ENCODE measurements at regions not wholly inside any gene's neighbourhood (a gene's known extent, or its start where the extent isn't known, plus 50 kb on each side); places are given as distances from the start of the nearest gene placed in this dataset.

DNA sequence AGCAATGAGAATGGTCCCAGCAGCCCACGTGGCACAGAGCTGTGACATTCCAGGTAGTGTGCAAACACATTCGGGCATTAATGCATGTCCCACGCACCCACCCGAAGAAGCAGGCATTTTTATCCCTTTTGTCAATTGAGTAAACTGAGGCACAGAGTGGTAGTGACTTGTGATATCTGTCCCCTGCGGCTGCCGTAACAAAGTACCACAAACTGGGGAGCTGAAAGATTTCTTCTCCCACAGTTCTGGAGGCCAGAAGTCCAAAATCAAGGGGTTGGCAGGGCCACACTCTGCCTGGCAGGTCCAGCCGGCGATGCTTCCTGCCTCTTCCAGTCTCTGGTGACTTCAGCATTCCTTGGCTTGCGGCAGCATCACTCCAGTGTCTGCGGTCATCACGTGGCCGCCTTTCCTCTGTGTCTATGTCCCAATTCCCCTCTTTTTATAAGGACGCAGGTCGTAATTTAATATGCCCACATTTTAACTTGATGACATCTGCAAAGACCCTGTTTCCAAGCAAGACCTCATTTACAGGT is 221.9 kb upstream of the GSE1 start:
- TF ChIP-seq EP300 (IDR thresholded peaks at IDR 0.05): no peak
- no peak for TF ChIP-seq POLR2AphosphoS5 (IDR thresholded peaks at IDR 0.05)
- no peak for TF ChIP-seq POLR2A (IDR thresholded peaks at IDR 0.05)
- TF ChIP-seq CTCF (IDR thresholded peaks at IDR 0.05): no peak
